HG03575 (cell line): ENCODE measurements at regions not wholly inside any gene's neighbourhood (a gene's known extent, or its start where the extent isn't known, plus 50 kb on each side); places are given as distances from the start of the nearest gene placed in this dataset.

Experiments
- ATAC-seq: cut with Tn5 transposase; IDR thresholded peaks from one replicate; pipeline ENCODE4 v1.9.1; 2021; ENCODE audit not compliant: unreplicated experiment, insufficient number of reproducible peaks, low FRiP score; ENCODE audit errors: extremely low read depth

DNA sequence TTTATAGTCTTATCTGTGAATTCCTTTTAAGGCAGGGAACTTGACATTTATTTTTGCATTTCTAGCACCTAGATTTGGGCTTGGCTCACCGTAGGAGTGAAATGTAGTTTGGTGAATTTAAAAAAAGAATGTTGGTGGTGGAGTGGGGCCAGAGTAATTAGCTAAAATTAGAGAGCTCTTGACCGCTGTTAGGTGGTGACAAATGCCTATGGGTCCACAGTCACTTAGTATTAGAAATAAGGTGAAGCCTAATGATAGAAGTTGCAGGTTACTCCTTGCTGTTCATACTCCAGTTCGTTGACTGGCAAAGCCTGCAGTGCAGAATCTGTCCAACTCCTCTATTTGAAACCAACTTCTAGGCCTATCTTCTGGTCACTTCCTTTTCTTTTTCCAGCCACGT lies 318.8 kb upstream of the NRIP1 start:
- ATAC-seq: no peak

DNA sequence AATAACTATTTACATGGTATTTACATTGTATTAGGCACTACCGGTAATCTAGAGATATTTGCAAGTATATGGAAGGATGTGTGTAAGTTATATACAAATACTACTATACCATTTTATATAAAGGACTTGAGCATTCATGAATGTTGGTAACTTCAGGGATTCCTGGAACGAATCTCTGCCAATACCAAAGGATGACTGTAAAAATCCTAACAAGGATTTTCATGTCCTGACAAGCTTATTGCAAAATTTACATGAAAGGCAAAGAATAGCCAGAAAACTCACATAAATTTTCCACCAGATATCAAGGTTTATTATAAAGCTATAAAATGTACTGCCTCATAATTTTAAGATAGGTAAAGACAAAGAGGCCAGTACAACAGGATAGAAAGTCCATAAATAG lies 325.2 kb upstream of the NRIP1 start:
- ATAC-seq: no peak

DNA sequence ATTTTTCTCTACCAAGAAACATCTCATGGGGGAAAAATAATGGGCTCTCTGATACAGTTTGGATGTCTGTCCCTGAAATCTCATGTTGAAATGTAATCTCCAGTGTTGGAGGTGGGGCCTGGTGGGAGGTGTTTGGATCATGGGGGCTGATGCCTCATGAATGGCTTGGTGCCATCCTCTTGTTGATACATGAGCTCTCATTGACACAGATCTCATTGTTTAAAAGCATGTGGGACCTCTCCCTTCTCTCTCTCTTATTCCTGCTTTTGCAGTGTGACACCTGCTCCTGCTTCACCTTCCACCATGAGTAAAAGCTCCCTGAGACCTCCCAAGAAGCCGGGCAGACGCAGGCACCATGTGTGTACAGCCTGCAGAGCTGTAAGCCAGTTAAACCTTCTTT lies 332.5 kb upstream of the NRIP1 start:
- ATAC-seq: no peak

DNA sequence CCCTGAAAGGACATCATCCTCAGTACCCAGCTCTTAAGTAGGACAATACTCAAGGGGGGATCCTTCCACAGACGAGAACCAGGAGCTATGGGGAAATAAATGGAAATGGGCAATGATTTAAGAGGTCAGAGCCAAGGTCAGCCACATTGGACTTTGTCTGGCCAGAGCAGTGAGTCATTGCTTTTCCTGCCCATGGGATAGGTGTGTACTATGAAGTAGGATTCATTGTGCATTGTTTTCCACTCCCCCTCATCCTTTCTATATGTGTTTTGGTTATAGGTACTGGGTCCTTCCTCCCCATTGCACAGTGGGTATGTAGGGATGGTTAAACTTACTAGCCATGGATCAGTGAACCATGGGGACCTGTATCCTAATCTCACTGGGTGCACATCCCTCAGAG lies 328.9 kb upstream of the USP25 start:
- no peak for ATAC-seq

DNA sequence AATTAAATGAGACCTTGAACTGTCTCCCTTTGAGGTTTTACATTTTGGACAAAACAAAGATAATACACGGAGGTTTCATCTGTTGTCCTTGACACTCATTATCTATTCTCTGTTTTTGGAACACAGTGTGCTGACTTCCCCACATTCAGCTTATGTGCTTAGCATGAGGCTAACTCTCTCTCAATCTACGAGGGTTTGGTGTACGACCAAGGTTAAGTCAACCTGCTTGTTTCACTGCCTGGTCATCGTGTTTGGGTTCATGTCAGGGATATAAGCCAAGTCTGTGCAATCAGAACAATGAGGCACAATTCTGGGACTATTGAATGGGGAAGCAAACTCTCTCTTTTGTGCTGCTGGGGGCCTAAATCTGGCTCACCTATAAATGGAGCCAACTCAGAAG lies 328.5 kb upstream of the USP25 start:
- ATAC-seq: no peak

DNA sequence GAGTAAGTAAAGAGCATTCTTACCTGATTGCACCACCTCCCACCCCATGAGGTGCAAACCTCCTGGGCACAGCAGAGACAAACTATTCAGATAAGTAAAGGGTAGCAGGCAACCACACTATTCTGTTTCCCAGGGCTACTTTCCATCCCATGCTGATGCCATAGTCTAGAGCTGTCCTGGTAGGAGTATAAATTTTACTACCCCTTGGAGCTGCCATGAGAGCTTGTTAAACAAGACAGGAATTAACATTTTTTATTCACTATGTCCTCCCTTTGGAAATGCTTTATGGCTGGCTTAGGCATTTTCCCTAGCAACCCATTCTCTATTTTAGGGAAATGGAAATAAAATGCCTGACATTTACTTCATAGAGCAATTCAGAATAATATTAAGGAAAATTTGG lies 324.6 kb upstream of the USP25 start:
- ATAC-seq: no peak

DNA sequence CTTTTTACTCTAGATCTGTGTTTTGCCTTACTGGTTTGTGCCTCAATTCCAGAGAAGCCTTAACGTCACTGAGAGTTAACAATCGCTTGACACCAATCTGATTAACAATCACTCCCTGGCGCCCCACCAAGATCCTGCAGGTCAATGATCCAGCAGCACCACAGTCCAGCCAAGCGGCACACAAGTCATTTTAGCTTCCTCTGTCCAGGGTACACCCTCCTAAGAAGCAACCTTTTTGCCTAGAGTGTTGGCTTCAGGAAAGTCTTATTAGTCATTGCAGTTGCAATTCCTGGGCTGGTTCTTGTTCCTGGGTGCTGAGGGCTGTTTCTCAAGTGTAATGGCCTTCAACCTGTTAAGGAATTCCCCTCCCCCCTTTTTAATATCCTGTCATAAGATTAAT lies 323.0 kb upstream of the USP25 start:
- no peak for ATAC-seq

DNA sequence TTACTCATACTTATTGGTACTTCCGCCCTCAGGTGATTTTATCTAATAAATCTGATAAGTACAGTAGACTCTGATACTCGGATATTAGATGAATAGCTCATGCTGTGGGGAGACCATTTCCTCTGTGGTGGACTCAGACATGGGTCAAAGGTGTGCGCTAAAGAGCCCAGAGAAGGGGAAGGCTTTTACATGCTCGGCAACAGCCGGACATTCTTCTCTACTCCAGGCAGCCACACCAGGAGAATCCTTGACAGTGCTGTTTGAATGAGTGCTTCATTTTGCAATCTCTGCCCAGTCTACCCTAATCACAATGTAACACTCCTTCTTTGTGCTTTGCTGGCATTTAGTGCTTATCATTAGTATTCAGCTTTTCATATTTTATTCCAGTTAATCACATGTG lies 322.2 kb upstream of the USP25 start:
- ATAC-seq: no peak

DNA sequence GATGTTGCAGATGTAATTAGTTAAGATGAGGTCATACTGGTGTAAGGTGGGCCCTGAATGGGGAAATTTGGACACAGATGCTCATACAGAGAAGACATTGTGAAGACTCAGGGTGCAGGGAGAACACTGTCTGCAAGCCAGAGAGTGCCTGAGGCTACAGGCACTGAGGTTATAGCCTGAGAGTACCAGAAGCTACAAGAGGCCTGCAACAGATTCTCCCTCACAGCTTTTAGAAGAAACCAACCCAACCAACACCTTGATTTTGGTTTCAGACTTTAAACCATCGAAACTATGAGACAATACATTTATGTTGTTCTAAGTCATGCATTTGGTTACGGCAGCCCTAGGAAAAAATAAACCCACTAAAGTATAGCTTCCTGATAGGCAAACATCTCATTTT lies 321.7 kb upstream of the USP25 start:
- peak; percentile 67 for ATAC-seq

DNA sequence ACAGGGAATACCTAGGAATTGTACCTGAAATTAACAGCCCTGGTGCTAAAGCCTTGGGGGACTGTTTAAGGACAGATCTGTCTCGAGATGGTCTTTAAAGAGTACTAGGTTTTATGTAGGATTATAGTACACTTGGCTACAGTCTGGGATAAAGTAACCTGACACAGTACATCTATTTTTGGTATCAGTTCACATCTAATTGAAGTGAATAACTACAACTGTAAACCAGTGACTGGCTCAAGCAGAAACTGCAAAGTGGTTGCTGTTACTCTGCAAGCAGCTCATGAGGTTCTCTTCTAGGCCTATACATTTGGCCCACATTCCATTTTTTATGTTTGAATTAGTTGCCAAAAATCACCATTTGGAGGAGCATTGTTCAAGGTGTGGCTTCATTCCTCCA lies 320.8 kb upstream of the USP25 start:
- ATAC-seq: no peak

DNA sequence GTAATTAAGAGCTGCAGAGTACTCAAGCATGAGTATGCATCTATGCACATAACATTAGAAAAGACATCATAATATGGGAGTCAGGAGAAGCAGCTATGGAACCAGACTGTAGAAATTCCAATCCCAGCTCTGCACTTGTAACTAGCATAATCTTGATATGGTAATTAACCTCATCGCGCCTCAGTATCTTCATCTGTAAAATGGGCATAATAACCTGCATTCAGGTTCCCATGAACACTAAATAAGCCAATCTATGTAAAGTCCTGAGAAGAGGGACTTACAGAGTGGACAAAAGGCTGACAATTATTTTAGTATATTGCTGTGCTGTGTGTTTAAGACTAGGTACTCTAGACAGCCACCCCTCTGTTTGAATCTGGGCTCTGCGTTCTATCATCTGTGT lies 318.9 kb upstream of the USP25 start:
- no peak for ATAC-seq

DNA sequence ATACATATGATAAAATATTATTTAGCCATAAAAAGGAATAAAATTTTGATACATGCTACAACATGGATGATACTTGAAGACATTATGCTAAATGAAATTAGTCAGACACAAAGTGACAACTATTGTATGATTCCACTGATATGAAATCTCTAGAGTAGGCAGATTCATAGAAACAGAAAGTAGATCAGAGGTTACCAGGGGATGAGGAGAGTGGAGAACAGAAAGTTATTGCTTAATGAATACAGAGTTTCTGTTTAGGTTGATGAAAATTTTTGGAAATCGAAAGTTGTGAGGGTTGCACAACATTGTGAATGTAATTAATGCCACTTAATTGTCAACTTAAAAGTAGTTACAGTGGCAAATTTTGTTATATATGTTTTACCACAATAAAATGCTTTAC lies 315.7 kb upstream of the USP25 start:
- ATAC-seq: no peak

DNA sequence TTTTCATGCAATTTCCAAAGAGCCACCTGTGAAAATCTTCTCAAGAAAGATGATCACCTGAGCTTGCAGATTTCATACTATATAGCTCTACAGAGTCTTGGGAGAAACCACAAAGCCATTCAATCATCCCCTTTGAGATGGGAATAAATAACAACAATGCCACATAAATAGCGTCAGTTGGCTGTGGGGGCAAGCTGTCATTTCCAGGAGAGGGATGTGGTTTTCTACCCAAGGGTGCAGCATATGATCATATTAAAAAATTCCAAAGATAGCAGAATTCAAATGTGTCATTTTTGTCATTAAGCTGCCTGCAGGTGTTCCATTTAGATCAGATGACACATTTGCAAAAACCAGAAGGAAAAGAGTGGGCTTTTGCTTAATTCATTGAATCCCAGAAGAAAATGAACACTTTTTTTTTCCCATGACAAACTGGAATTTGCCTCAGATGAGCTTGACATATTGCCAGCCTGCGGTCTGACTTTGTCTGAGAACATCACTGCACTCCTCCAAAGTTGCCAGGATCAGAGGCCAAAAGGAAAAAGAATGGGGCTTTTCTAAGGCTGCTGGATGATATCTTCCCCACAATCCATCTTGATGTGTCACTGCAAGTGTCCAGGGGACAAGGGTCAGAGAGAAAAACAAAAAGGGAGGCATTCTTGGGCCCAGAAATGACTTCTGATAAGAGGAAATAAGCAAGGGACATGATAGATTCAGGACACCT lies 314.1 kb upstream of the USP25 start:
- no peak for ATAC-seq

DNA sequence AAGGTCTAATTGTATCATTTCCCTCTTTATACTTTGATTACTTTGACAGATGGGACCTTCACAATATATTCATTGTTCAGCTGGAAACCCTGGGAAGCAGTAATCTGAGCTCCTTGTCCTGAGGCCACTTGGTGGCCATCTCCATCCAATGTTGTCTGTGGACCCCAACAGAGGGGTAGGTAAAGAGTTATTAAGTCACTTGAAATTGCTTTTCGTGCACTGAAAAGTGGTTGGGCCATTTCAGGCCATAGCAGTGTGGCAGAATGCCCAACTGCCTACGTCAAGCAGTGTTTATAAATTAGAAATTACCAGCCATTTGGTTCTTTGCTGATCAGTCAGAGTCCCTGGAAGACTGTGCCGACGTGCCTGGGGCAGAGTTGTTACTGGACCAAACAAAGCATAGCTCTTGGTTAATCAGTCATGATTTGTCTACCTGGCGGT lies 308.3 kb upstream of the USP25 start:
- ATAC-seq: no peak

DNA sequence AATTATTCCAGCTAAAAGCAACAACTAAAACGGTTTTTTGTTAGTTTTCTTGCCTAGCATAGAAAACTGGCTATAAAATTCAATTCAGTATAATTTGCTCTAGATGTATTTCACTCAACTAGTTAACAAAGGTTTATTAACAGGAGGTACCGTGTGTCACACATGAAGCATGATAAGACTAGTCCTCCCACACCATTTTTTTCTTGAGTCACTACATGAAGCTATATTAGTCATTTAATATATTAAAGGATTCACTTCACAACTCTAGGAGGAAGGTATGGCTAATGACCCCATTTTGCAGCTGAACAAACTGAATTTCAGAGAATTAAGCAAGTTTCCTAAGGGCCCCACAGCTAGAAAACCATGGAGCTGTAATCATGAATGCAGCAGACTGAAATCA lies 307.8 kb upstream of the USP25 start:
- no peak for ATAC-seq

DNA sequence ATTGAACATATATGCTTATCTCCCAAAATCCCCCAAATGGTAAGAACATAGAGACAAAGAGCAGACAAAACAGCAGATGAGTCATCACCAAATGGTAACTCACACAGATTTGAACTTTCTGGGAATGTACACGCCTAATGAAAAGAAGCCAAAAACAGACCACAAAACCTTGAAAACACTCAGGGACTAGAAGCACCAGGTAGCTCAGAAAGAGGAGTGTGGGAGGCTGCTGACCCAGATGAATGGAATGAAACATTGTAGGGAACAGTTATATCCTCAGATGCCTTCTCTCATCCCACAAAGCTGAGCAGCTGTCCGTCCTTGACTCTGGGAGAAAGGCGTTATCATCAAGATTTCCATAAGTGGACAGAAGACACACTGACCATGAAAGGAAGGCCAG lies 307.0 kb upstream of the USP25 start:
- ATAC-seq: no peak

DNA sequence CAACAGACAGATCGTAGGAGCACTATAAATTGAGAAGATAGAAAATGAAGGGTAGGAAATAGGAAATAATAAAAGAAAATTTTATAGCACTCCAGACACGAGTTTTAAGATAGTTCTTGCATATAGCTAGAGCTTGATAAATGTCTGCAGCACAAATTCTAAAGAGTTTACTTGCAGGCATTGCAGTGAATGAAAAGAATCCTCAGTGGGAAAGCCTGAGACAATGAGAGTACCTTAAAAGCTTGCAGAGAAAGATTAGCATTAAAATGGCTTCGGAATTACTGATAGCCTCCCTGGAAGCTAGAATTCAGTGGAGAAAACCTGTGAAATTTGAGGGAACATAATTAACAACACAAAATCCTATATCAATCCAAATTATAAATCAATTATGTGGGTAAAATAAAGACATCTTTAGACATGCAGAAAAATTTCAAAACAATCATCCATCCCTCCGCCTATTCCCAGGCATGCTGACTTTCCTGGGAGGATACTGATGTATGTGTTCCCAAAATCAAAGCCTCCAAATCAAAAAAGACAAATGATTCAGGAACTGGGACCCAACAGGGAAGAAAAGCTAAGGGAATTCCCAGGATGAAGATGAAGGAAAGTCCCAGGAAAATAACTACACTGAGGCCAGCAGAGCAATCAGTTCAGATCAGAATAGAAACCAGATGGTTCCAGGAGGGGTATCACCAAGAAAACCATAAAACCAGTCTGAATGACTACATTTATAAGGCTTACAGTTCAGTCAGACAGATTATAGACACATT lies 305.9 kb upstream of the USP25 start:
- no peak for ATAC-seq

DNA sequence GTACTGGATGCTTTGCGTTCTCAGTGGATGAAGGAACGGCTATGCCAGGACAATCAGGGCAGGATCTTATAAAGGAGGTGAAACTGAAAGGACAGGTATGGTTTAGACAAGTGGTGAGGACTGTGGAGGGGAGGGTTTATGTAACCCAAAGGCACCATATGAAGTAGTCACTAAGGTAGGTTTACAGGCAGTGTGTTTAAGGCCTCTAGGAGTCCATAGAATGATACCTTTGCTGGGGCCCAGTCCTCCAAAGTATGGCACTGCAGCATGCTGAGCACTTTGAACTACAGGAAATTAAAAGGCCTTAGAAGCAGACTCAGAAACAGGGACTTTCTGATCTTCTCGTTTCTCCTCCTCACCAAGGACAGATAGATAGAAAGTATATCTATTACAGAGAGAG lies 304.7 kb upstream of the USP25 start:
- ATAC-seq: no peak

DNA sequence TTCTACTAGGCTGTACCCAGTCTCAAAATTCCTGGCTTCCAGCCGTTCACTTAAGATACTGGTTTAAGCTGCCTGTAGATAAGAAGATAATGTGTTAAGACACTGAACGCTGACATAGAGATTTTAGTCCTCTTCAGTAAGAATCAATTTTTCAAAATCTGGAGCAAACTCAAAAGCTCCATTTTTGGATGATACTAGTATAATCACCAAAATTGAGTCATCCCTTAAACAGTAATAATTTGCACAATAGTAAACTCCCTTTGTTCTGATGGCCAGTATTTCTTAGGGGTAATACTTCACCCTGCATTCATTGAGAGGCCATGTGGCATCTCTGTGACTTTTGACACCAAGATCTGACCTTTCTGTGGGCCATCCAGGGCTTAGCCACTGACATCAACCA lies 299.8 kb upstream of the USP25 start:
- no peak for ATAC-seq

DNA sequence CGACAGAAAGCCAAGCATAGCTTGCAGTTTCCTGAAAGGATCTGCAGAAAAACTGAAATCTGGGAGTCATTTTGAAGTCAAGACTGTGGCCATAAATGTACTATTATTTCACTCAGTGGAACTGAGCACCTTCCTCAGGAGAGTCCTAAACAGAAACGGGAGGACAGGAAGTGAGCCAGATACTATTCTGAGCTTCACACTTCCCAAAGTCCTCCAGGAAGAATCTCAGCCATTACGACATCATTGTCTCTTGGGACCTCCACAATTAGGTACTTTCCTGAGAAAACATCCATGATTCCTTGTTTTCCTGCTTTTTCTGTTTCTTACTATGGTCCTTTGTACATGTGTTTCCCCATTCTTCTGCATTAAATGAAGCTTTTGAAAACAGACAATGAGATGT lies 299.2 kb upstream of the USP25 start:
- no peak for ATAC-seq

DNA sequence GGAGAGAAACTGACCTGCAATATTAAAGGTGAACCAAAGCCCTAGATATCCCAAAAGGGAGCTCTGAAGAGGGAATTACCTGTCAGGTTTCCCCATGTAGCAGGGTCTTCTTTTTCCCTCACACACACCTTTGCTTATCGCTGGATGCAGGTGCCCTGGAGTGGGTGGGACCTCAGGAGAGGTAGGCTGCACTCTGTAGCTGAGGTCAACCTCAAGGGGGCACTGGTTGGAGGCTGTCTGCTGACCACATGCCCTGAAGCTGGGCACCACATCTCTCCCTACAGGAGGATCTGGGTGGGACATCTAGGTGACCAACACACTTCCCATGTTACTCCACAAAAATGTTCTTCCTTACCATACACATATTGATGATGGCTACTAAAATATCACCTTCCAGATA lies 298.7 kb upstream of the USP25 start:
- ATAC-seq: no peak
